Ishikawa (cell line): ENCODE measurements at regions not wholly inside any gene's neighbourhood (a gene's known extent, or its start where the extent isn't known, plus 50 kb on each side); places are given as distances from the start of the nearest gene placed in this dataset.

Experiments
- EP300 ChIP-seq: IDR thresholded peaks from 2 replicates; pipeline ENCODE4 v1.6.1; 2012; ENCODE audit warnings: borderline replicate concordance
- NFIC ChIP-seq: IDR thresholded peaks from 2 replicates; pipeline ENCODE4 v1.6.1; 2012
- YY1 ChIP-seq: IDR thresholded peaks from 2 replicates; pipeline ENCODE4 v1.6.1; 2012; ENCODE audit warnings: low read depth

DNA sequence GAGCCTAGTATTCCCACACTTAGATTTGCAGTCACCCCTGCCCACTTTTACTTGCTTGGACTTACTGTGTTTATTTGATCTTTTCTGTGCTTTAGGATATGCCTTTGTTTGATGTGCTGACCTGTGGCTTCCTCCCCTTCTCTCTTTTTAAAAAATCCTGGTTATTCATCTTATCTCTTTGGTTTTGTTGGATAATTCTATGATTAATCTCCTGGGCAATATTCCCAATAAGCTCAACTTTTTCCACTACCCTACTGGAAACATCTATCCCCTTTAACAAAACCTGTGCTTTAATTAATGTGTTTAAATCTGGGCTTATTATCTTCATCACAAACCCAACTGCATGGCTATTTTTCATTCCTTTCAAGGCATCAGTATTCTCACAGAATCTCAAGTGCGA is 476.0 kb upstream of the TGFBR2 start:
- TF ChIP-seq YY1 (no peak), NFIC (no peak), EP300 (no peak)
